ENCODE measurements at regions not wholly inside any gene's neighbourhood (a gene's known extent, or its start where the extent isn't known, plus 50 kb on each side); places are given as distances from the start of the nearest gene placed in this dataset.

DNA sequence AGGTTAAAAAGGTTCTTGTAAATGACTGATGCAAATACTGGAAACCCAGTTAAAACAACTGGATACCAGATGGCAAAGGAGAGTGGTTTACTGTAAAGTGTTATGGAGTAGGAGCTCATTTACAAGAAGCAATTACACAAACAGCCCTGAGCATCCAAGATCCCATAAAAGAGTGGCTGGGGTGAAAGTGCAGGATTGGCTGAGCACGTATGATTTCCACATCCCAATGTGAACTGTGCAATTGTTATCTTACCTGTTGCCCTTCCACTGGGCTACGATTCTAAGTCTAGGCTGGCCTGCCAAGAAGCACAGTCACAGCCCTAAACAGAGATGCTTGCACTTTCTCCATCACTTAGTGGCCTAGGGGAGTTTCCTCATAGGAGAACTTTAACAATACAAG, 277.6 kb upstream of the RUNX1 start:
- Histone ChIP-seq H3K27me3 (replicated peaks; ENCODE audit: insufficient read depth, low read length) (no peaks in the 10 kb centered on the region), H3K9me3 (replicated peaks; ENCODE audit: insufficient read depth, low read length) (no peaks in the 10 kb centered on the region), H3K36me3 (replicated peaks; ENCODE audit: insufficient read depth, low read length) (no peaks in the 10 kb centered on the region), H3K4me2 (ENCODE audit: low read depth, low read length) (no peak overlapping the region), H3K9me2 (replicated peaks; ENCODE audit: insufficient read depth, low read length) (no peaks in the 10 kb centered on the region), H3K9ac (ENCODE audit: low read length) (no peak overlapping the region), H3K79me2 (ENCODE audit: low read length) (no peaks in the 10 kb centered on the region), H3K4me1 (ENCODE audit: low read length) (no peaks in the 10 kb centered on the region), H3K4me3 (ENCODE audit: low read length) (no peak overlapping the region), H2AFZ (ENCODE audit: low read length) (no peak overlapping the region), H3K27ac (ENCODE audit: low read length) (no peak overlapping the region), H4K20me1 (ENCODE audit: insufficient read depth, low read length) (no peaks in the 10 kb centered on the region), H3F3A (ENCODE audit: insufficient read depth, low read length) (no peaks in the 10 kb centered on the region)
- TF ChIP-seq, protein P1, sequence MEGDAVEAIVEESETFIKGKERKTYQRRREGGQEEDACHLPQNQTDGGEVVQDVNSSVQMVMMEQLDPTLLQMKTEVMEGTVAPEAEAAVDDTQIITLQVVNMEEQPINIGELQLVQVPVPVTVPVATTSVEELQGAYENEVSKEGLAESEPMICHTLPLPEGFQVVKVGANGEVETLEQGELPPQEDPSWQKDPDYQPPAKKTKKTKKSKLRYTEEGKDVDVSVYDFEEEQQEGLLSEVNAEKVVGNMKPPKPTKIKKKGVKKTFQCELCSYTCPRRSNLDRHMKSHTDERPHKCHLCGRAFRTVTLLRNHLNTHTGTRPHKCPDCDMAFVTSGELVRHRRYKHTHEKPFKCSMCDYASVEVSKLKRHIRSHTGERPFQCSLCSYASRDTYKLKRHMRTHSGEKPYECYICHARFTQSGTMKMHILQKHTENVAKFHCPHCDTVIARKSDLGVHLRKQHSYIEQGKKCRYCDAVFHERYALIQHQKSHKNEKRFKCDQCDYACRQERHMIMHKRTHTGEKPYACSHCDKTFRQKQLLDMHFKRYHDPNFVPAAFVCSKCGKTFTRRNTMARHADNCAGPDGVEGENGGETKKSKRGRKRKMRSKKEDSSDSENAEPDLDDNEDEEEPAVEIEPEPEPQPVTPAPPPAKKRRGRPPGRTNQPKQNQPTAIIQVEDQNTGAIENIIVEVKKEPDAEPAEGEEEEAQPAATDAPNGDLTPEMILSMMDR (IDR thresholded peaks at IDR 0.05; ENCODE audit: low read length), result no peak
- no peak for TF ChIP-seq EZH2 (optimal IDR thresholded peaks at IDR 0.05; ENCODE audit: low read depth, low read length)
- TF ChIP-seq EZH2phosphoT487 (IDR thresholded peaks at IDR 0.05; ENCODE audit: low read length), result no peak
- no peak for DNase-seq

DNA sequence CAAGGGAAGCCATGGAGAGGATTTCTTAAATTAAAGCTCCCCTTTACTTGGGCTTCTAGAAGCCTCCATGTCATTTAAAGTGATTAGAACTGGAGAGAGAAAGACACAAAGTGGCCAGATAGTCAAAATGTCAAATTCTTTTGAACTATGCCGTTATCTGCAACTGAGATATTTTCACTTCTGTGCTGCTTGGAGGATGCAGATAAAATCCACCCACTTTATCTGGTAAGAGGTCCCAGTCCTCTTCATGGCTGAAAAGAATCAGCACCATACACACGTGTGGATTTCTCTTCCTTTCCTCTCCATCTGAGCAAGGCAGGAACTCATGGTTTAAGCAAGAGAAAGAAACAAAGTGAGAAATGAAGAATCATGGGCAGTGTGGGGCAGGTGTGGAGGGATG, 276.9 kb upstream of the RUNX1 start:
- no peaks in the 10 kb centered on the region for H3K36me3 ChIP-seq (replicated peaks; ENCODE audit: insufficient read depth, low read length)
- DNase-seq, result no peak
- no peaks in the 10 kb centered on the region for H4K20me1 ChIP-seq (ENCODE audit: insufficient read depth, low read length)
- no peaks in the 10 kb centered on the region for H3K9me2 ChIP-seq (replicated peaks; ENCODE audit: insufficient read depth, low read length)
- H3K27ac ChIP-seq (ENCODE audit: low read length), result no peak overlapping the region
- no peak overlapping the region for H2AFZ ChIP-seq (ENCODE audit: low read length)
- no peaks in the 10 kb centered on the region for H3K9me3 ChIP-seq (replicated peaks; ENCODE audit: insufficient read depth, low read length)
- TF ChIP-seq EZH2phosphoT487 (IDR thresholded peaks at IDR 0.05; ENCODE audit: low read length) (no peak), EZH2 (optimal IDR thresholded peaks at IDR 0.05; ENCODE audit: low read depth, low read length) (no peak)
- TF ChIP-seq, protein P1 (IDR thresholded peaks at IDR 0.05; ENCODE audit: low read length), result no peak
- H3K9ac ChIP-seq (ENCODE audit: low read length), result no peak overlapping the region
- no peaks in the 10 kb centered on the region for H3K79me2 ChIP-seq (ENCODE audit: low read length)
- H3F3A ChIP-seq (ENCODE audit: insufficient read depth, low read length), result no peaks in the 10 kb centered on the region
- H3K4me3 ChIP-seq (ENCODE audit: low read length), result no peak overlapping the region
- H3K4me2 ChIP-seq (ENCODE audit: low read depth, low read length), result no peak overlapping the region
- H3K27me3 ChIP-seq (replicated peaks; ENCODE audit: insufficient read depth, low read length), result no peaks in the 10 kb centered on the region
- no peaks in the 10 kb centered on the region for H3K4me1 ChIP-seq (ENCODE audit: low read length)

DNA sequence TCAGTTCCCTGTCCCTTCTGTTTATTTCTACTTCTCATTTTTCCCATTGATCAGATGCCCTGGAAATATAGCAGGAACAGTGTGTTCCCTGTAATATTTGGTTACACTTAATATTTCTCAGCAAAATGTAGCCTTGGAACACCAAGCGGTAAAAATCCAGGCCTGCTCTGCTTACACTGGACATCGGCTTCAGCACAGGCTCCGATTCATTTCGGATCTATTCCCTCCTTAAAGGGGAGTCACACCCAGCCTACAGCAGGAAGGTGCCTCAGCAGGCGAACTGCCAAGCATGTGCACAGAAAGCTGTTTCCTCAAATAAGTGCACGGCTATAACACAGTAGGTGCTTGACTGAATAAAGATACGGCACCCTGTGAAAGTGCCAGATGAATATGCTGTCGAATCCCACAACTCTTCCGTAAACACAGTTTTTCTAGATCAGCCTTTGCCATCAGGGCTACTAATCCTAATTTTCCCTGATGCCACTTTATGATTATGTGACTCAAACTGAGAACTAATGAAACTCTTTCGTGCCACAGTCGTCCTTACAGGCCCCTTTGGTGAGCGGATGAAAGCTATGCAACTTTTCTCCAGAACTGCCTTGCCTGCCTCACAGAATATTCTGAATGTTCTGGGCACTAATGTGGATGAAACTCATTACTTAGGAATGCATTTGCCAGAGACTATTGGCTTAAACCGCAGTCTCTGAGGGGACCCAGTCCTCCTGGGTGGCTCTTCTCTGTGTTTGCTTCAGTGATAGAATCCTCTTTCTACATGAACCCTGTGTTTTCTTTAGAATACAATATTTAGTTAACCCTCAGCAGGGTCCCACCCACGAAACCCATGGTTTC, 275.5 kb upstream of the RUNX1 start:
- H4K20me1 ChIP-seq (ENCODE audit: insufficient read depth, low read length), result no peaks in the 10 kb centered on the region
- H3K4me1 ChIP-seq (ENCODE audit: low read length), result no peaks in the 10 kb centered on the region
- no peak overlapping the region for H3K9ac ChIP-seq (ENCODE audit: low read length)
- H3K9me2 ChIP-seq (replicated peaks; ENCODE audit: insufficient read depth, low read length), result no peaks in the 10 kb centered on the region
- no peaks in the 10 kb centered on the region for H3K36me3 ChIP-seq (replicated peaks; ENCODE audit: insufficient read depth, low read length)
- no peak overlapping the region for H3K27ac ChIP-seq (ENCODE audit: low read length)
- H3F3A ChIP-seq (ENCODE audit: insufficient read depth, low read length), result no peaks in the 10 kb centered on the region
- no peak overlapping the region for H3K4me2 ChIP-seq (ENCODE audit: low read depth, low read length)
- DNase-seq, result no peak
- TF ChIP-seq EZH2phosphoT487 (IDR thresholded peaks at IDR 0.05; ENCODE audit: low read length) (no peak), EZH2 (optimal IDR thresholded peaks at IDR 0.05; ENCODE audit: low read depth, low read length) (no peak)
- TF ChIP-seq, protein P1 (IDR thresholded peaks at IDR 0.05; ENCODE audit: low read length), result no peak
- no peaks in the 10 kb centered on the region for H3K27me3 ChIP-seq (replicated peaks; ENCODE audit: insufficient read depth, low read length)
- no peak overlapping the region for H2AFZ ChIP-seq (ENCODE audit: low read length)
- no peak overlapping the region for H3K4me3 ChIP-seq (ENCODE audit: low read length)
- no peaks in the 10 kb centered on the region for H3K79me2 ChIP-seq (ENCODE audit: low read length)
- H3K9me3 ChIP-seq (replicated peaks; ENCODE audit: insufficient read depth, low read length), result no peaks in the 10 kb centered on the region
